ENCODE measurements at regions not wholly inside any gene's neighbourhood (a gene's known extent, or its start where the extent isn't known, plus 50 kb on each side); places are given as distances from the start of the nearest gene placed in this dataset.

GRCh38 chr6:1022719-1023118 lies 289.2 kb upstream of the FOXQ1 start:
- DNase-seq (ENCODE audit: low read depth): no peak
- no peak overlapping the region for H3K4me3 ChIP-seq (ENCODE audit: low read length)
- TF ChIP-seq CTCF (IDR thresholded peaks at IDR 0.05; ENCODE audit: insufficient read depth, low read depth, low read length, missing control alignments): no peak

GRCh38 chr6:1020837-1021236 lies 291.1 kb upstream of the FOXQ1 start:
- no peak overlapping the region for H3K4me3 ChIP-seq (ENCODE audit: low read length)
- DNase-seq (ENCODE audit: low read depth): no peak
- TF ChIP-seq CTCF (IDR thresholded peaks at IDR 0.05; ENCODE audit: insufficient read depth, low read depth, low read length, missing control alignments): no peak

GRCh38 chr6:1020133-1020532 lies 291.8 kb upstream of the FOXQ1 start:
- no peak for TF ChIP-seq CTCF (IDR thresholded peaks at IDR 0.05; ENCODE audit: insufficient read depth, low read depth, low read length, missing control alignments)
- H3K4me3 ChIP-seq (ENCODE audit: low read length): no peak overlapping the region
- DNase-seq (ENCODE audit: low read depth): no peak

- no peak for DNase-seq (ENCODE audit: low read depth)
- TF ChIP-seq CTCF (IDR thresholded peaks at IDR 0.05; ENCODE audit: insufficient read depth, low read depth, low read length, missing control alignments): no peak
- H3K4me3 ChIP-seq (ENCODE audit: low read length): no peak overlapping the region
Observed at GRCh38 chr6:1018041-1018440, 293.9 kb upstream of the FOXQ1 start.

GRCh38 chr6:1016329-1017302 lies 295.3 kb upstream of the FOXQ1 start:
- no peak for DNase-seq (ENCODE audit: low read depth)
- H3K4me3 ChIP-seq (ENCODE audit: low read length): no peak overlapping the region
- no peak for TF ChIP-seq CTCF (IDR thresholded peaks at IDR 0.05; ENCODE audit: insufficient read depth, low read depth, low read length, missing control alignments)

- no peak for DNase-seq (ENCODE audit: low read depth)
- no peak overlapping the region for H3K4me3 ChIP-seq (ENCODE audit: low read length)
- TF ChIP-seq CTCF (IDR thresholded peaks at IDR 0.05; ENCODE audit: insufficient read depth, low read depth, low read length, missing control alignments): no peak
Observed at GRCh38 chr6:1015825-1016224, 296.1 kb upstream of the FOXQ1 start.

GRCh38 chr6:1014431-1014807 lies 297.5 kb upstream of the FOXQ1 start:
- no peak for TF ChIP-seq CTCF (IDR thresholded peaks at IDR 0.05; ENCODE audit: insufficient read depth, low read depth, low read length, missing control alignments)
- H3K4me3 ChIP-seq (ENCODE audit: low read length): no peak overlapping the region
- DNase-seq (ENCODE audit: low read depth): no peak
